ENCODE measurements at regions not wholly inside any gene's neighbourhood (a gene's known extent, or its start where the extent isn't known, plus 50 kb on each side); places are given as distances from the start of the nearest gene placed in this dataset.
"Not testable (repeated sequence)": the region's sequence is repeated elsewhere in the genome, so short reads cannot be mapped to it uniquely, and the experiment has no call there.

- peak; percentile 68 for DNase-seq
Observed at GRCh38 chr11:67873223-67873622, 130.7 kb downstream of the UNC93B1 start.

GRCh38 chr11:67871168-67871567 lies 132.7 kb downstream of the UNC93B1 start:
- DNase-seq: not testable (repeated sequence)

GRCh38 chr11:67862896-67863295 lies 141.0 kb downstream of the UNC93B1 start:
- not testable (repeated sequence) for DNase-seq

GRCh38 chr11:67859513-67860161 lies 144.3 kb downstream of the UNC93B1 start:
- not testable (repeated sequence) for DNase-seq

GRCh38 chr11:67850747-67851146 lies 153.2 kb downstream of the UNC93B1 start:
- DNase-seq: not testable (repeated sequence)

GRCh38 chr11:67849766-67850165 lies 154.1 kb downstream of the UNC93B1 start:
- DNase-seq: not testable (repeated sequence)

GRCh38 chr11:67847896-67848875 lies 155.7 kb downstream of the UNC93B1 start:
- peak; percentile 53 for DNase-seq

- DNase-seq: not testable (repeated sequence)
Observed at GRCh38 chr11:67846303-67846702, 157.6 kb downstream of the UNC93B1 start.

- DNase-seq: not testable (repeated sequence)
Observed at GRCh38 chr11:67845296-67845695, 158.6 kb downstream of the UNC93B1 start.

GRCh38 chr11:67840599-67840998 lies 163.3 kb downstream of the UNC93B1 start:
- DNase-seq: not testable (repeated sequence)

GRCh38 chr11:67830152-67830551 lies 155.7 kb upstream of the ALDH3B2 start:
- not testable (repeated sequence) for DNase-seq

GRCh38 chr11:67826951-67827296 lies 152.5 kb upstream of the ALDH3B2 start:
- not testable (repeated sequence) for DNase-seq

GRCh38 chr11:67826028-67826950 lies 151.9 kb upstream of the ALDH3B2 start:
- DNase-seq: peak; percentile 85

- DNase-seq: not testable (repeated sequence)
Observed at GRCh38 chr11:67824861-67825260, 150.4 kb upstream of the ALDH3B2 start.

GRCh38 chr11:67820081-67820480 lies 145.7 kb upstream of the ALDH3B2 start:
- DNase-seq: no peak

- DNase-seq: not testable (repeated sequence)
Observed at GRCh38 chr11:67817558-67817957, 143.1 kb upstream of the ALDH3B2 start.

GRCh38 chr11:67809301-67809700 lies 134.9 kb upstream of the ALDH3B2 start:
- not testable (repeated sequence) for DNase-seq

- not testable (repeated sequence) for DNase-seq
Observed at GRCh38 chr11:67807896-67808295, 133.5 kb upstream of the ALDH3B2 start.

- peak; percentile 89 for DNase-seq
Observed at GRCh38 chr11:67806728-67807235, 132.4 kb upstream of the ALDH3B2 start.

GRCh38 chr11:67806183-67806582 lies 131.8 kb upstream of the ALDH3B2 start:
- not testable (repeated sequence) for DNase-seq

- DNase-seq: peak; percentile 97
Observed at GRCh38 chr11:67805253-67806126, 131.1 kb upstream of the ALDH3B2 start.
